ENCODE measurements at regions not wholly inside any gene's neighbourhood (a gene's known extent, or its start where the extent isn't known, plus 50 kb on each side); places are given as distances from the start of the nearest gene placed in this dataset.
"Not testable (repeated sequence)": the region's sequence is repeated elsewhere in the genome, so short reads cannot be mapped to it uniquely, and the experiment has no call there.

- not testable (repeated sequence) for DNase-seq
Observed at GRCh38 chr21:8695889-8696288, 1825.5 kb upstream of the TPTE start.

GRCh38 chr21:8701297-8701696 lies 1820.1 kb upstream of the TPTE start:
- peak; percentile 19 for DNase-seq

- DNase-seq, result not testable (repeated sequence)
Observed at GRCh38 chr21:8705829-8706228, 1815.6 kb upstream of the TPTE start.
